Neuronal stem cell (in vitro differentiated cells): ENCODE measurements at regions not wholly inside any gene's neighbourhood (a gene's known extent, or its start where the extent isn't known, plus 50 kb on each side); places are given as distances from the start of the nearest gene placed in this dataset.

Experiments
- DNase-seq: peaks from one replicate; pipeline ENCODE4 v3.0.0-alpha.2; 2013; ENCODE audit warnings: low spot score
- H2AFZ ChIP-seq: one replicate; pipeline ENCODE4 v1.6.1; 2013; ENCODE audit warnings: mild to moderate bottlenecking, low read length, inconsistent platforms
- H2AK5ac ChIP-seq: 2 replicates; pipeline ENCODE4 v1.6.1; 2013; ENCODE audit warnings: low read depth, mild to moderate bottlenecking, inconsistent platforms, low read length, moderate library complexity, mixed read lengths
- H2BK120ac ChIP-seq: 2 replicates; pipeline ENCODE4 v1.6.1; 2013; ENCODE audit warnings: low read depth, mild to moderate bottlenecking, inconsistent platforms, low read length, moderate library complexity, mixed read lengths
- H2BK12ac ChIP-seq: one replicate; pipeline ENCODE4 v1.6.1; 2013; ENCODE audit warnings: low read length, inconsistent platforms
- H2BK15ac ChIP-seq: 2 replicates; pipeline ENCODE4 v1.6.1; 2013; ENCODE audit warnings: mild to moderate bottlenecking, low read length, inconsistent platforms, mixed read lengths
- H2BK5ac ChIP-seq: one replicate; pipeline ENCODE4 v1.6.1; 2013; ENCODE audit warnings: inconsistent platforms, mild to moderate bottlenecking, low read length, moderate library complexity
- H3K14ac ChIP-seq: one replicate; pipeline ENCODE4 v1.6.1; 2013; ENCODE audit warnings: low read length, inconsistent platforms
- H3K18ac ChIP-seq: 2 replicates; pipeline ENCODE4 v1.6.1; 2013; ENCODE audit warnings: low read length, inconsistent platforms
- H3K23ac ChIP-seq: 2 replicates; pipeline ENCODE4 v1.6.1; 2013; ENCODE audit warnings: low read depth, mild to moderate bottlenecking, mixed read lengths, low read length, inconsistent platforms; ENCODE audit not compliant: poor library complexity
- H3K27ac ChIP-seq: replicated peaks from 3 replicates; pipeline ENCODE4 v1.5.1; 2013; ENCODE audit warnings: low read length, inconsistent platforms
- H3K27me3 ChIP-seq, 3 experiments: 2 replicates each; pipeline ENCODE4 v1.6.1; 2013; ENCODE audit warnings: low read length in 3 of 3, mild to moderate bottlenecking in 2 of 3, inconsistent platforms in 1 of 3, low read depth in 1 of 3, mixed read lengths in 1 of 3, moderate library complexity in 1 of 3; ENCODE audit not compliant: control insufficient read depth in 3 of 3, insufficient read depth in 3 of 3
- H3K36me3 ChIP-seq, 2 donors: replicated peaks in 1 of 2; 2 replicates each; pipeline ENCODE4 v1.6.1; 2013; ENCODE audit warnings: low read length in 2 of 2; ENCODE audit not compliant: control insufficient read depth in 2 of 2, insufficient read depth in 2 of 2
- H3K4ac ChIP-seq: 2 replicates; pipeline ENCODE4 v1.6.1; 2013; ENCODE audit warnings: inconsistent platforms, mild to moderate bottlenecking, low read length, moderate library complexity
- H3K4me1 ChIP-seq, 2 donors: 1 replicate in 1 of 2; 2 replicates in 1 of 2; pipeline ENCODE4 v1.6.1; 2013; ENCODE audit warnings: low read length in 2 of 2, low read depth in 1 of 2; ENCODE audit not compliant: control insufficient read depth in 2 of 2, insufficient read depth in 1 of 2
- H3K4me2 ChIP-seq: one replicate; pipeline ENCODE4 v1.6.1; 2013; ENCODE audit warnings: mild to moderate bottlenecking, low read length, inconsistent platforms; ENCODE audit not compliant: insufficient read depth, poor library complexity, severe bottlenecking
- H3K4me3 ChIP-seq, 2 donors: 2 replicates each; pipeline ENCODE4 v1.5.1; 2013; ENCODE audit warnings: low read length in 2 of 2, mild to moderate bottlenecking in 2 of 2, inconsistent platforms in 1 of 2, moderate library complexity in 1 of 2
- H3K79me1 ChIP-seq: one replicate; pipeline ENCODE4 v1.6.1; 2013; ENCODE audit warnings: low read depth, mild to moderate bottlenecking, inconsistent platforms, low read length, moderate library complexity
- H3K9ac ChIP-seq: one replicate; pipeline ENCODE4 v1.6.1; 2013; ENCODE audit warnings: mild to moderate bottlenecking, low read depth, low read length, inconsistent platforms; ENCODE audit not compliant: poor library complexity
- H3K9me3 ChIP-seq, 2 donors: replicated peaks in 1 of 2; 2 replicates each; pipeline versions ENCODE3 to v1.6.1; 2013; ENCODE audit warnings: low read length in 2 of 2, mild to moderate bottlenecking in 2 of 2, inconsistent platforms in 1 of 2, low read depth in 1 of 2, mixed read lengths in 1 of 2, moderate library complexity in 1 of 2; ENCODE audit not compliant: control insufficient read depth in 2 of 2, insufficient read depth in 1 of 2
- H4K8ac ChIP-seq: one replicate; pipeline ENCODE4 v1.6.1; 2013; ENCODE audit warnings: low read depth, mild to moderate bottlenecking, inconsistent platforms, low read length, moderate library complexity
- H4K91ac ChIP-seq: one replicate; pipeline ENCODE4 v1.6.1; 2013; ENCODE audit warnings: low read length, low read depth, mild to moderate bottlenecking, inconsistent platforms; ENCODE audit not compliant: poor library complexity
- WGBS, 2 donors: extraction: QIAGEN DNeasy Blood & Tissue Kit; methylation state at CpG; one replicate each; pipeline ENCODE4 v1.1.7; 2013; ENCODE audit warnings: missing lambda C conversion rate in 2 of 2, mixed read lengths in 1 of 2; ENCODE audit not compliant: insufficient read length in 2 of 2, insufficient replicate concordance in 1 of 2; ENCODE audit errors: extremely low coverage in 2 of 2; 5-methylcytosine and 5-hydroxymethylcytosine counted together

DNA sequence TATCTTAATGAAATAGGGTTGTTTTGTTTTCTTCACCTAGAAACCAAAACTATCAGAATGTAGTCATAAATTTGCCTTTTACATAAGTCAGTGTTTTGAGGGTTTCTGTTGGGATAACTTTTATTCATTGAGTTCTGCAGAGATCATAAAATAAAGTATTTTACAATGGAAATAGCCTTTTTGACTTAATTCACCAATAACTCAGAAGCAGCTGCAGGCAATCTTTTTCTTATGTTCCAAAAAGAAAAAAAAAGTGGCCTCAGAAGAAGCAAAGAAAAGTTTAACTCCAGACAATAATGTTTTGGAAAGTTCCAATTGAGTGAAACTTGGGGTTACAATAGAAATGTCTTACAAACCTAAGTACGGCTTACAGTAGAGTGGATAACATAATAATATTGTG, 491.7 kb upstream of the NRP1 start:
- Histone ChIP-seq H2BK120ac (no peak overlapping the region), H2BK15ac (no peak overlapping the region), H3K23ac (no peak overlapping the region), H3K14ac (no peak overlapping the region), H4K8ac (no peak overlapping the region), H3K4ac (no peak overlapping the region), H3K4me1 (peaks cover 0 to 3% of the 10 kb centered on the region in 2 donors), H3K27ac (no peak overlapping the region), H4K91ac (no peak overlapping the region), H2BK5ac (no peak overlapping the region), H2BK12ac (no peak overlapping the region), H2AK5ac (no peak overlapping the region), H3K4me3 (no peak overlapping the region), H3K36me3 (no peaks in the 10 kb centered on the region), H3K9me3 (peaks cover 0 to 2% of the 10 kb centered on the region in 2 donors), H3K18ac (no peak overlapping the region), H2AFZ (no peak overlapping the region), H3K79me1 (no peaks in the 10 kb centered on the region), H3K9ac (no peak overlapping the region), H3K27me3 (no peaks in the 10 kb centered on the region), H3K4me2 (no peak overlapping the region)
- WGBS, 2 donors, result no CpG with 5 or more reads among the region's 1 CpG
- no peak for DNase-seq

DNA sequence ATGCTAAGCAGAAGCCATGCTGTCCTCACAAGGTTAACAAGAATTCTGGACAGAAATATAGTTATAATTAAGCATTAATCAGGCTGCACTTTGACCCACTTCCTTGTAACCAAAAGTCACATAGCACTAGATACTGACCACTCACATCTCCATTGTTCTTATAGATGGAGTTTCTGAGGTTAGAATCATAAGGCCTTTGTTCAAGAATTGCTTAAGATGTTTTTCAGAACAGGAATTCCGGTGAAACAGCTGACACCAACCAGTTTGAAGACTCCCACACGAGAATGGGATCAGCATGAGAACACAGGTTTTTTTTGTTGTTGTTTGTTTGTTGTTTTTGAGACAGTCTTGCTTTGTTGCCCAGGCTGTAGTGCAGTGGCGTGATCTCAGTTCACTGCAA, 488.3 kb upstream of the NRP1 start:
- H3K4me3 ChIP-seq, result no peak overlapping the region
- no peak overlapping the region for H2BK12ac ChIP-seq
- no peaks in the 10 kb centered on the region for H3K9me3 ChIP-seq
- H2AFZ ChIP-seq, result no peak overlapping the region
- no peak for DNase-seq
- H3K27ac ChIP-seq, result no peak overlapping the region
- H3K27me3 ChIP-seq, result no peaks in the 10 kb centered on the region
- no peak overlapping the region for H4K91ac ChIP-seq
- H3K4ac ChIP-seq, result no peak overlapping the region
- H2BK120ac ChIP-seq, result no peak overlapping the region
- H4K8ac ChIP-seq, result no peak overlapping the region
- H3K23ac ChIP-seq, result no peak overlapping the region
- no peak overlapping the region for H2BK15ac ChIP-seq
- WGBS, 2 donors, result no CpG with 5 or more reads among the region's 3 CpGs
- no peaks in the 10 kb centered on the region for H3K79me1 ChIP-seq
- no peak overlapping the region for H2BK5ac ChIP-seq
- H3K4me2 ChIP-seq, result no peak overlapping the region
- H3K14ac ChIP-seq, result no peak overlapping the region
- no peak overlapping the region for H3K18ac ChIP-seq
- no peak overlapping the region for H2AK5ac ChIP-seq
- no peaks in the 10 kb centered on the region for H3K36me3 ChIP-seq
- H3K9ac ChIP-seq, result no peak overlapping the region
- peaks cover 4 to 11% of the 10 kb centered on the region in 2 donors for H3K4me1 ChIP-seq

DNA sequence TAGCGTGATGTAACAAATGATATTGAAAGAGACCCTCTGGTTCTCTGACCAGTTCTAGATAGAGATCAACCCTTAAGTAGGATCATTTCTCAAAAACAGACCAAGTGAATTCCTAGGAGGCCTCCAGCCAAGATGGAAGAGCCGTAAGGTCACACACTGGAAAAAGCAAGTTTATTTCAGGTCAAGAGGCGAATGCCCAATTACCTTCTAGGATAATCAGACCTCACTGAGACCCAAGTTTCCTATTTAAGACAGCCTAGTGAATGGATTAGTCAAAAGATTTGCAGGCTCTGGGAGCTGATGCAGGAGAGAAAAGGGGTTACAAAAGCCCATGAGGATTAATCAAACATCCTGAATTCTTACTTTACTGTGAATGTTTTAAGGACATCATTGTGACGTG, 486.1 kb upstream of the NRP1 start:
- Histone ChIP-seq H3K4me3 (no peak overlapping the region), H3K4ac (no peak overlapping the region), H3K4me1 (peaks cover 4 to 11% of the 10 kb centered on the region in 2 donors), H3K27ac (no peak overlapping the region), H3K9ac (no peak overlapping the region), H3K79me1 (no peaks in the 10 kb centered on the region), H2BK5ac (no peak overlapping the region), H3K14ac (no peak overlapping the region), H2AK5ac (no peak overlapping the region), H2AFZ (peak overlapping the region; percentile 4), H4K91ac (no peak overlapping the region), H3K18ac (no peak overlapping the region), H3K23ac (no peak overlapping the region), H4K8ac (no peak overlapping the region), H3K9me3 (no peaks in the 10 kb centered on the region), H2BK120ac (no peak overlapping the region), H3K27me3 (no peaks in the 10 kb centered on the region), H2BK15ac (no peak overlapping the region), H3K4me2 (no peak overlapping the region), H3K36me3 (no peaks in the 10 kb centered on the region), H2BK12ac (no peak overlapping the region)
- no CpG with 5 or more reads among the region's 4 CpGs for WGBS, 2 donors
- peak; percentile 63 for DNase-seq

DNA sequence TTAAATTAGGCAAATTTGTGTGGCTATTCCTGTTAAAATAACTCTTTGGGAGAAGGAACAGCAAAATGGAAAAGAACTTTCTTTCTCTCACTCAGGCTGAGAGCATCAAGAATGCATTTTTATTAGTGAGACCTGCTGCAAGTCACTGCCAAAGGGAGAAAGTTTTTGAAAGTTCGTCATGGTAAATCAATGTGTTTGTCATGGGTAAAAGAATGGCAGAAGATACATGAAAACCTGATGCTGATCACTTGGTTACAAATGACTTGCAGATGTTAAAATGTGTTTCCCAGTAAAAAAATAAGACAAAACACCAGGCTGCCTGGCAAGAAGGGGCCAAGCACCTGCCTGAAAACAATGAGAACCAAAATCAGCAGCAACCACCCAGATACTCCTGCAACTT, 484.7 kb upstream of the NRP1 start:
- H3K27me3 ChIP-seq, result no peaks in the 10 kb centered on the region
- H2BK5ac ChIP-seq, result no peak overlapping the region
- H3K4me1 ChIP-seq, result peaks cover 4 to 11% of the 10 kb centered on the region in 2 donors
- H3K4ac ChIP-seq, result no peak overlapping the region
- H2AK5ac ChIP-seq, result no peak overlapping the region
- no peak overlapping the region for H2AFZ ChIP-seq
- H3K36me3 ChIP-seq, result no peaks in the 10 kb centered on the region
- no peaks in the 10 kb centered on the region for H3K79me1 ChIP-seq
- no peak overlapping the region for H4K8ac ChIP-seq
- no peak overlapping the region for H3K14ac ChIP-seq
- H2BK15ac ChIP-seq, result no peak overlapping the region
- H3K27ac ChIP-seq, result no peak overlapping the region
- H2BK12ac ChIP-seq, result no peak overlapping the region
- DNase-seq, result no peak
- no CpG with 5 or more reads among the region's 1 CpG for WGBS, 2 donors
- H3K4me2 ChIP-seq, result no peak overlapping the region
- H3K23ac ChIP-seq, result no peak overlapping the region
- no peak overlapping the region for H3K4me3 ChIP-seq
- no peak overlapping the region for H3K9ac ChIP-seq
- no peak overlapping the region for H2BK120ac ChIP-seq
- H3K18ac ChIP-seq, result no peak overlapping the region
- H4K91ac ChIP-seq, result no peak overlapping the region
- peaks cover 0 to 2% of the 10 kb centered on the region in 2 donors for H3K9me3 ChIP-seq
